ENCODE measurements at regions not wholly inside any gene's neighbourhood (a gene's known extent, or its start where the extent isn't known, plus 50 kb on each side); places are given as distances from the start of the nearest gene placed in this dataset.

- no peak for TF ChIP-seq CTCF (conservative IDR thresholded peaks at IDR 0.05; ENCODE audit: low read depth, low read length)
- no peak for TF ChIP-seq EZH2 (IDR thresholded peaks at IDR 0.05; ENCODE audit: borderline replicate concordance, low read depth, low read length, poor library complexity, severe bottlenecking)
Observed at GRCh38 chr2:144161061-144161460, 358.9 kb downstream of the ZEB2 start.
